SK-N-SH (cell line): ENCODE measurements at regions not wholly inside any gene's neighbourhood (a gene's known extent, or its start where the extent isn't known, plus 50 kb on each side); places are given as distances from the start of the nearest gene placed in this dataset.
A peak's percentile ranks its signal among the peaks of the same experiment; 100 is the strongest.

ENCODE experiments used
- CTCF ChIA-PET: fragments of 300-600, 350-600 bp; formaldehyde crosslinking; extraction: SDS; loops from one replicate; lab custom pipeline; 2021; lab: Yijun Ruan, JAX
- POLR2A ChIA-PET: fragments of 350-600 bp; sonication (Branson Sonifier 250); formaldehyde crosslinking; extraction: SDS; loops from one replicate; lab custom pipeline; 2020; ENCODE audit warnings: antibody characterized with exemption, inconsistent platforms; lab: Yijun Ruan, JAX
- DNase-seq: peaks from one replicate; pipeline ENCODE4 v3.0.0; 2012
- H2AFZ ChIP-seq: fragments of 200-600 bp; sonication (generic); 2 replicates; pipeline ENCODE4 v1.8.1; 2016; ENCODE audit warnings: antibody characterized with exemption, mild to moderate bottlenecking, low read depth
- H3F3A ChIP-seq: fragments of 200-600 bp; sonication (generic); replicated peaks from 2 replicates; pipeline ENCODE3; 2016; ENCODE audit warnings: antibody characterized with exemption, mild to moderate bottlenecking; ENCODE audit not compliant: insufficient read depth
- H3K27ac ChIP-seq, 2 experiments: fragments of 200-500 bp in 1 of 2; fragments of 200-600 bp in 1 of 2; sonication (Bioruptor generic) in 1 of 2; sonication (generic), shearing (Covaris generic) in 1 of 2; 2 replicates each; pipeline versions ENCODE4 v1.5.1 to v1.6.1; 2014 to 2016; ENCODE audit warnings: low read depth in 2 of 2, inconsistent platforms in 1 of 2, low read length in 1 of 2, mild to moderate bottlenecking in 1 of 2, mixed read lengths in 1 of 2
- H3K27me3 ChIP-seq: fragments of 200-600 bp; sonication (generic), shearing (Covaris generic); 2 replicates; pipeline ENCODE4 v1.6.1; 2016; ENCODE audit warnings: mixed run types; ENCODE audit not compliant: insufficient read depth
- H3K36me3 ChIP-seq, 2 experiments: fragments of 200-500 bp in 1 of 2; fragments of 200-600 bp in 1 of 2; sonication (Bioruptor generic) in 1 of 2; sonication (generic) in 1 of 2; replicated peaks in 1 of 2; 2 replicates each; pipeline versions ENCODE3 to v1.5.1; 2014 to 2016; ENCODE audit warnings: low read length in 1 of 2, mild to moderate bottlenecking in 1 of 2; ENCODE audit not compliant: insufficient read depth in 2 of 2, control insufficient read depth in 1 of 2
- H3K4me1 ChIP-seq, 2 experiments: fragments of 200-500 bp in 1 of 2; fragments of 200-600 bp in 1 of 2; sonication (Bioruptor generic) in 1 of 2; sonication (generic), shearing (Covaris generic) in 1 of 2; 2 replicates each; pipeline versions ENCODE4 v1.5.1 to v1.6.1; 2014 to 2016; ENCODE audit warnings: low read depth in 1 of 2, low read length in 1 of 2, mixed run types in 1 of 2; ENCODE audit not compliant: insufficient read depth in 2 of 2, control insufficient read depth in 1 of 2
- H3K4me2 ChIP-seq: fragments of 200-600 bp; sonication (generic), shearing (Covaris generic); 2 replicates; pipeline ENCODE4 v1.6.1; 2017; ENCODE audit warnings: mixed run types
- H3K4me3 ChIP-seq, 2 experiments: fragments of 200-500 bp in 1 of 2; fragments of 200-600 bp in 1 of 2; sonication (Bioruptor generic) in 1 of 2; sonication (generic), shearing (Covaris generic) in 1 of 2; 2 replicates each; pipeline versions ENCODE4 v1.5.1 to v1.8.1; 2014 to 2016; ENCODE audit warnings: low read depth in 2 of 2, inconsistent platforms in 1 of 2, low read length in 1 of 2, mild to moderate bottlenecking in 1 of 2, mixed read lengths in 1 of 2, moderate library complexity in 1 of 2
- H3K79me2 ChIP-seq: fragments of 200-600 bp; sonication (generic); 2 replicates; pipeline ENCODE4 v1.8.1; 2017; ENCODE audit warnings: mild to moderate bottlenecking; ENCODE audit not compliant: insufficient read depth
- H3K9ac ChIP-seq: fragments of 200-600 bp; sonication (generic); 2 replicates; pipeline ENCODE4 v1.6.1; 2017; ENCODE audit warnings: mixed run types
- H3K9me2 ChIP-seq: fragments of 200-600 bp; sonication (generic); 2 replicates; pipeline ENCODE4 v1.6.1; 2017; ENCODE audit warnings: mixed run types
- H3K9me3 ChIP-seq: fragments of 200-600 bp; sonication (generic); 2 replicates; pipeline ENCODE4 v1.6.1; 2017; ENCODE audit warnings: mixed run types, mild to moderate bottlenecking, moderate library complexity
- H4K20me1 ChIP-seq: fragments of 200-600 bp; sonication (generic); 2 replicates; pipeline ENCODE4 v1.6.1; 2017; ENCODE audit warnings: mild to moderate bottlenecking, mixed run types; ENCODE audit not compliant: insufficient read depth
- GATA2 ChIP-seq: sonication (generic); formaldehyde crosslinking; IDR thresholded peaks from 2 replicates; pipeline ENCODE4 v1.5.0; 2020; ENCODE audit warnings: mild to moderate bottlenecking, missing genetic modification reagents
- JUND ChIP-seq: IDR thresholded peaks from 2 replicates; pipeline ENCODE4 v1.4.0; 2012
- MEF2A ChIP-seq: IDR thresholded peaks from 2 replicates; pipeline ENCODE4 v1.4.0; 2012; ENCODE audit warnings: low read depth, borderline replicate concordance
- POLR2AphosphoS5 ChIP-seq: IDR thresholded peaks from 2 replicates; pipeline ENCODE4 v1.6.1; 2012; ENCODE audit warnings: low read depth, low read length
- RAD21 ChIP-seq: IDR thresholded peaks from 2 replicates; pipeline ENCODE4 v1.6.1; 2012; ENCODE audit warnings: mild to moderate bottlenecking, low read length
- SMC3 ChIP-seq: IDR thresholded peaks from 2 replicates; pipeline ENCODE4 v1.6.1; 2012; ENCODE audit warnings: low read depth, low read length, improper control_type of control experiment
- TCF12 ChIP-seq: IDR thresholded peaks from 2 replicates; pipeline ENCODE4 v1.4.0; 2012
- YY1 ChIP-seq: IDR thresholded peaks from 2 replicates; pipeline ENCODE4 v1.4.0; 2012; ENCODE audit warnings: low read depth, mild to moderate bottlenecking
- WGBS: methylation state at CpG from one replicate; pipeline ENCODE4 v1.1.6; 2017; ENCODE audit warnings: low lambda C conversion rate; 5-methylcytosine and 5-hydroxymethylcytosine counted together
- TF ChIP-seq, protein P1 (sequence below): IDR thresholded peaks from 2 replicates; pipeline ENCODE4 v1.4.0; 2012; ENCODE audit warnings: low read depth, borderline replicate concordance

GRCh38 chr18:10128921-10129501 is 215.2 kb downstream of the VAPA start:
- Histone ChIP-seq H3K4me2 (no peak overlapping the region), H3F3A (no peaks in the 10 kb centered on the region), H3K36me3 (no peaks in the 10 kb centered on the region), H3K27me3 (no peaks in the 10 kb centered on the region), H3K9me3 (no peaks in the 10 kb centered on the region), H2AFZ (no peak overlapping the region), H3K79me2 (no peaks in the 10 kb centered on the region), H3K4me1 (peaks cover 0 to 26% of the 10 kb centered on the region in 2 experiments; a peak in 3 of 4 replicates), H3K9me2 (no peaks in the 10 kb centered on the region), H3K4me3 (no peak overlapping the region), H3K9ac (no peak overlapping the region), H3K27ac (no peak overlapping the region), H4K20me1 (no peaks in the 10 kb centered on the region)
- ChIA-PET POLR2A (no interaction called here), CTCF (interaction anchor here (0.6 to 1.2 kb wide), 3 partner anchors 14 to 361 kb away, joined by 3 to 4 read pairs (median 3); no protein-coding TSS in a partner anchor)
- peak; percentile 34 for DNase-seq
- peak; percentile 3; the same call in 1 of the 2 replicates for TF ChIP-seq RAD21
- TF ChIP-seq TCF12, result no peak
- TF ChIP-seq GATA2 (CRISPR knock-in tag), result peak; percentile 63
- 62% methylated on average over 8 of the region's 8 CpGs for whole genome bisulfite sequencing

GRCh38 chr18:10130606-10131005 is 216.8 kb downstream of the VAPA start:
- H3K9me3 ChIP-seq, result no peaks in the 10 kb centered on the region
- POLR2A ChIA-PET, result no interaction called here
- no peak overlapping the region for H3K27ac ChIP-seq
- DNase-seq, result no peak
- H3K9me2 ChIP-seq, result no peaks in the 10 kb centered on the region
- H3K4me1 ChIP-seq, result peaks cover 0 to 17% of the 10 kb centered on the region in 2 experiments; a peak in 3 of 4 replicates
- no peaks in the 10 kb centered on the region for H3K27me3 ChIP-seq
- CTCF ChIA-PET, result interaction anchor here (1.5 kb wide), 1 partner anchor 15 kb away, joined by 3 read pairs; no protein-coding TSS in a partner anchor
- H3K36me3 ChIP-seq, result no peaks in the 10 kb centered on the region
- no peak for TF ChIP-seq JUND
- no peak overlapping the region for H3K4me3 ChIP-seq
- H3F3A ChIP-seq, result peaks cover 7% of the 10 kb centered on the region
- no peak overlapping the region for H2AFZ ChIP-seq
- H3K4me2 ChIP-seq, result no peak overlapping the region
- no peaks in the 10 kb centered on the region for H3K79me2 ChIP-seq
- WGBS, result 98% methylated on average over 3 of the region's 3 CpGs
- no peaks in the 10 kb centered on the region for H4K20me1 ChIP-seq
- H3K9ac ChIP-seq, result no peak overlapping the region

GRCh38 chr18:10131081-10131459 is 217.3 kb downstream of the VAPA start:
- no peaks in the 10 kb centered on the region for H3K79me2 ChIP-seq
- no peaks in the 10 kb centered on the region for H3K36me3 ChIP-seq
- H3K4me2 ChIP-seq, result peak overlapping the region; percentile 54; the same call in 1 of the 2 replicates
- no peak for TF ChIP-seq POLR2AphosphoS5
- TF ChIP-seq, protein P1, sequence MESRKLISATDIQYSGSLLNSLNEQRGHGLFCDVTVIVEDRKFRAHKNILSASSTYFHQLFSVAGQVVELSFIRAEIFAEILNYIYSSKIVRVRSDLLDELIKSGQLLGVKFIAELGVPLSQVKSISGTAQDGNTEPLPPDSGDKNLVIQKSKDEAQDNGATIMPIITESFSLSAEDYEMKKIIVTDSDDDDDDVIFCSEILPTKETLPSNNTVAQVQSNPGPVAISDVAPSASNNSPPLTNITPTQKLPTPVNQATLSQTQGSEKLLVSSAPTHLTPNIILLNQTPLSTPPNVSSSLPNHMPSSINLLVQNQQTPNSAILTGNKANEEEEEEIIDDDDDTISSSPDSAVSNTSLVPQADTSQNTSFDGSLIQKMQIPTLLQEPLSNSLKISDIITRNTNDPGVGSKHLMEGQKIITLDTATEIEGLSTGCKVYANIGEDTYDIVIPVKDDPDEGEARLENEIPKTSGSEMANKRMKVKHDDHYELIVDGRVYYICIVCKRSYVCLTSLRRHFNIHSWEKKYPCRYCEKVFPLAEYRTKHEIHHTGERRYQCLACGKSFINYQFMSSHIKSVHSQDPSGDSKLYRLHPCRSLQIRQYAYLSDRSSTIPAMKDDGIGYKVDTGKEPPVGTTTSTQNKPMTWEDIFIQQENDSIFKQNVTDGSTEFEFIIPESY, result no peak
- TF ChIP-seq YY1, result no peak
- TF ChIP-seq MEF2A, result no peak
- TF ChIP-seq SMC3, result no peak
- peaks cover 12% of the 10 kb centered on the region for H3F3A ChIP-seq
- H3K9me3 ChIP-seq, result no peaks in the 10 kb centered on the region
- H3K4me3 ChIP-seq, result no peak overlapping the region
- peaks cover 0 to 17% of the 10 kb centered on the region in 2 experiments; a peak in 3 of 4 replicates for H3K4me1 ChIP-seq
- no peak overlapping the region for H3K9ac ChIP-seq
- ChIA-PET CTCF (interaction anchor here (1.5 kb wide), 1 partner anchor 16 kb away, joined by 3 read pairs; no protein-coding TSS in a partner anchor), POLR2A (no interaction called here)
- no peak for DNase-seq
- H2AFZ ChIP-seq, result no peak overlapping the region
- H3K27ac ChIP-seq, result no peak overlapping the region
- no peaks in the 10 kb centered on the region for H4K20me1 ChIP-seq
- H3K27me3 ChIP-seq, result no peaks in the 10 kb centered on the region
- 92% methylated on average over 4 of the region's 4 CpGs for WGBS
- H3K9me2 ChIP-seq, result no peaks in the 10 kb centered on the region
